ENCODE measurements at regions not wholly inside any gene's neighbourhood (a gene's known extent, or its start where the extent isn't known, plus 50 kb on each side); places are given as distances from the start of the nearest gene placed in this dataset.

DNA sequence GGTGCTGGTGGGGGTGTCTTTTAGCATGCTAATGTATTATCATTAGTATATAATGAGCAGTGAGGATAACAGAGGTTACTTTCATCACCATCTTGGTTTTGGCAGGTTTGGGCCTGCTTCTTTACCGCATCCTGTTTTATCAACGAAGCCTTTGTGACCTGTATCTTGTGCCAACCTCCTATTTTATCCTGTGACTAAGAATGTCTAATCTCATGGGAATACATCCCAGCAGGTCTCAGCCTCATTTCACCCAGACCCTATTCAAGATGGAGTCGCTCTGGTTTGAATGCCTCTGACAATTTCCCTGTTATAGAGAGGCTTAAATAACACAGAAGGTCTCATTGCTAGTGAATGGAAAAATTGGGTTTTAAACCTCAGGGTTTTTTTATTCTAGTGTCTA lies 300.8 kb upstream of the PROX1 start:
- TF ChIP-seq, protein P1, sequence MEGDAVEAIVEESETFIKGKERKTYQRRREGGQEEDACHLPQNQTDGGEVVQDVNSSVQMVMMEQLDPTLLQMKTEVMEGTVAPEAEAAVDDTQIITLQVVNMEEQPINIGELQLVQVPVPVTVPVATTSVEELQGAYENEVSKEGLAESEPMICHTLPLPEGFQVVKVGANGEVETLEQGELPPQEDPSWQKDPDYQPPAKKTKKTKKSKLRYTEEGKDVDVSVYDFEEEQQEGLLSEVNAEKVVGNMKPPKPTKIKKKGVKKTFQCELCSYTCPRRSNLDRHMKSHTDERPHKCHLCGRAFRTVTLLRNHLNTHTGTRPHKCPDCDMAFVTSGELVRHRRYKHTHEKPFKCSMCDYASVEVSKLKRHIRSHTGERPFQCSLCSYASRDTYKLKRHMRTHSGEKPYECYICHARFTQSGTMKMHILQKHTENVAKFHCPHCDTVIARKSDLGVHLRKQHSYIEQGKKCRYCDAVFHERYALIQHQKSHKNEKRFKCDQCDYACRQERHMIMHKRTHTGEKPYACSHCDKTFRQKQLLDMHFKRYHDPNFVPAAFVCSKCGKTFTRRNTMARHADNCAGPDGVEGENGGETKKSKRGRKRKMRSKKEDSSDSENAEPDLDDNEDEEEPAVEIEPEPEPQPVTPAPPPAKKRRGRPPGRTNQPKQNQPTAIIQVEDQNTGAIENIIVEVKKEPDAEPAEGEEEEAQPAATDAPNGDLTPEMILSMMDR (IDR thresholded peaks at IDR 0.05): no peak
- no peak for TF ChIP-seq POLR2A (IDR thresholded peaks at IDR 0.05)
